ENCODE measurements at regions not wholly inside any gene's neighbourhood (a gene's known extent, or its start where the extent isn't known, plus 50 kb on each side); places are given as distances from the start of the nearest gene placed in this dataset.
"Not testable (repeated sequence)": the region's sequence is repeated elsewhere in the genome, so short reads cannot be mapped to it uniquely, and the experiment has no call there.

GRCh38 chr20:12577213-12577612 lies 431.6 kb upstream of the SPTLC3 start:
- Histone ChIP-seq H3K36me3 (no peaks in the 10 kb centered on the region), H3K4me3 (no peak overlapping the region), H3K4me1 (no peaks in the 10 kb centered on the region), H3K9me3 (no peaks in the 10 kb centered on the region), H3K27ac (no peak overlapping the region), H3K27me3 (no peaks in the 10 kb centered on the region)
- TF ChIP-seq POLR2A (IDR thresholded peaks at IDR 0.05) (no peak), CTCF (IDR thresholded peaks at IDR 0.05) (no peak)
- DNase-seq: no peak

GRCh38 chr20:12581644-12582289 lies 427.0 kb upstream of the SPTLC3 start:
- H3K27ac ChIP-seq: no peak overlapping the region
- TF ChIP-seq CTCF (IDR thresholded peaks at IDR 0.05) (no peak), POLR2A (IDR thresholded peaks at IDR 0.05) (no peak)

GRCh38 chr20:12582710-12583109 lies 426.1 kb upstream of the SPTLC3 start:
- H3K4me1 ChIP-seq, H3K27me3 ChIP-seq, H3K36me3 ChIP-seq, H3K4me3 ChIP-seq, H3K9me3 ChIP-seq, DNase-seq, H3K27ac ChIP-seq: not testable (repeated sequence)

More at GRCh38 chr20:12581644-12582289, 427.0 kb upstream of the SPTLC3 start:
- H3K27me3 ChIP-seq: no peaks in the 10 kb centered on the region
- no peak overlapping the region for H3K4me3 ChIP-seq
- no peaks in the 10 kb centered on the region for H3K36me3 ChIP-seq
- H3K4me1 ChIP-seq: no peaks in the 10 kb centered on the region
- DNase-seq: no peak
- no peaks in the 10 kb centered on the region for H3K9me3 ChIP-seq

GRCh38 chr20:12591949-12592470 lies 416.8 kb upstream of the SPTLC3 start:
- TF ChIP-seq POLR2A (IDR thresholded peaks at IDR 0.05) (no peak), CTCF (IDR thresholded peaks at IDR 0.05) (no peak)
- Histone ChIP-seq H3K27ac (no peak overlapping the region), H3K4me1 (no peaks in the 10 kb centered on the region)

GRCh38 chr20:12592756-12593155 lies 416.0 kb upstream of the SPTLC3 start:
- Histone ChIP-seq H3K4me1 (no peaks in the 10 kb centered on the region), H3K4me3 (no peak overlapping the region), H3K27me3 (no peaks in the 10 kb centered on the region), H3K27ac (no peak overlapping the region), H3K9me3 (no peaks in the 10 kb centered on the region), H3K36me3 (no peaks in the 10 kb centered on the region)
- DNase-seq: no peak
- TF ChIP-seq POLR2A (IDR thresholded peaks at IDR 0.05) (no peak), CTCF (IDR thresholded peaks at IDR 0.05) (no peak)

More at GRCh38 chr20:12591949-12592470, 416.8 kb upstream of the SPTLC3 start:
- Histone ChIP-seq H3K36me3 (no peaks in the 10 kb centered on the region), H3K27me3 (no peaks in the 10 kb centered on the region), H3K9me3 (no peaks in the 10 kb centered on the region), H3K4me3 (no peak overlapping the region)
- no peak for DNase-seq

GRCh38 chr20:12593342-12593873 lies 415.4 kb upstream of the SPTLC3 start:
- DNase-seq: no peak
- no peak overlapping the region for H3K4me3 ChIP-seq

More at GRCh38 chr20:12593342-12593873, 415.4 kb upstream of the SPTLC3 start:
- Histone ChIP-seq H3K36me3 (no peaks in the 10 kb centered on the region), H3K27ac (no peak overlapping the region), H3K27me3 (no peaks in the 10 kb centered on the region), H3K4me1 (no peaks in the 10 kb centered on the region), H3K9me3 (no peaks in the 10 kb centered on the region)
- TF ChIP-seq CTCF (IDR thresholded peaks at IDR 0.05) (no peak), POLR2A (IDR thresholded peaks at IDR 0.05) (no peak)
